Upper lobe of left lung (tissue), 6 donors: ENCODE measurements at regions not wholly inside any gene's neighbourhood (a gene's known extent, or its start where the extent isn't known, plus 50 kb on each side); places are given as distances from the start of the nearest gene placed in this dataset.
A peak's percentile ranks its signal among the peaks of the same experiment; 100 is the strongest.

Source experiments
- ATAC-seq, 2 donors: fragments of 200-7000 bp; cut with Tn5 transposase; one replicate each; pipeline ENCODE4 v1.9.1; 2022; ENCODE audit warnings: mild to moderate bottlenecking in 2 of 2, moderate library complexity in 2 of 2; ENCODE audit not compliant: low FRiP score in 2 of 2
- DNase-seq, 2 donors: peaks; one replicate each; pipeline ENCODE4 v3.0.0-alpha.2; 2019 to 2020
- H3K27ac ChIP-seq, 4 donors: fragments of 200-600 bp; sonication (generic); one replicate each; pipeline ENCODE4 v1.5.1; 2016 to 2019
- H3K27me3 ChIP-seq, 4 donors: fragments of 200-600 bp; sonication (generic); one replicate each; pipeline ENCODE4 v1.5.1; 2017 to 2019
- H3K36me3 ChIP-seq, 4 donors: fragments of 200-600 bp; sonication (generic); one replicate each; pipeline ENCODE4 v1.5.1; 2016 to 2019
- H3K4me1 ChIP-seq, 4 donors: fragments of 200-600 bp; sonication (generic); one replicate each; pipeline ENCODE4 v1.5.1; 2018 to 2019
- H3K4me3 ChIP-seq, 4 donors: fragments of 200-600 bp; sonication (generic); one replicate each; pipeline ENCODE4 v1.5.1; 2017 to 2019; ENCODE audit warnings: mild to moderate bottlenecking in 2 of 4, moderate library complexity in 1 of 4
- H3K9me3 ChIP-seq, 4 donors: fragments of 200-600 bp; sonication (generic); one replicate each; pipeline ENCODE4 v1.5.1; 2018 to 2019
- EP300 ChIP-seq, 4 donors: sonication (generic); formaldehyde crosslinking; IDR thresholded peaks; one replicate each; pipeline ENCODE4 v1.5.1; 2017; ENCODE audit warnings: antibody characterized with exemption in 4 of 4, control low read depth in 2 of 4
- POLR2A ChIP-seq, 4 donors: fragments of 450-650 bp; IDR thresholded peaks; one replicate each; pipeline ENCODE4 v1.5.1; 2016 to 2017; ENCODE audit warnings: antibody characterized with exemption in 4 of 4, mild to moderate bottlenecking in 2 of 4
- POLR2AphosphoS5 ChIP-seq, 2 donors: sonication (generic); formaldehyde crosslinking; IDR thresholded peaks; one replicate each; pipeline ENCODE4 v1.5.1; 2017; ENCODE audit warnings: antibody characterized with exemption in 2 of 2
- WGBS, 2 donors: methylation state at CpG; one replicate each; pipeline ENCODE4 v1.1.5; 2017 to 2018; 5-methylcytosine and 5-hydroxymethylcytosine counted together
- TF ChIP-seq, protein P1 (sequence below), 6 experiments: fragments of 450-650 bp in 4 of 6; fragments of 200-600 bp in 2 of 6; sonication (generic) in 2 of 6; IDR thresholded peaks; one replicate each; pipeline ENCODE4 v1.5.1; 2016 to 2019; ENCODE audit warnings: antibody characterized with exemption in 6 of 6
- donor health status: DM: no; HTN: no; CAD: no; lungs with moderate emphysema.
- donor health status: DM: no; HTN: yes; CAD: no; lungs with severe emphysema.

DNA sequence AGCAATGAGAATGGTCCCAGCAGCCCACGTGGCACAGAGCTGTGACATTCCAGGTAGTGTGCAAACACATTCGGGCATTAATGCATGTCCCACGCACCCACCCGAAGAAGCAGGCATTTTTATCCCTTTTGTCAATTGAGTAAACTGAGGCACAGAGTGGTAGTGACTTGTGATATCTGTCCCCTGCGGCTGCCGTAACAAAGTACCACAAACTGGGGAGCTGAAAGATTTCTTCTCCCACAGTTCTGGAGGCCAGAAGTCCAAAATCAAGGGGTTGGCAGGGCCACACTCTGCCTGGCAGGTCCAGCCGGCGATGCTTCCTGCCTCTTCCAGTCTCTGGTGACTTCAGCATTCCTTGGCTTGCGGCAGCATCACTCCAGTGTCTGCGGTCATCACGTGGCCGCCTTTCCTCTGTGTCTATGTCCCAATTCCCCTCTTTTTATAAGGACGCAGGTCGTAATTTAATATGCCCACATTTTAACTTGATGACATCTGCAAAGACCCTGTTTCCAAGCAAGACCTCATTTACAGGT, 221.9 kb upstream of the GSE1 start:
- H3K36me3 ChIP-seq, result no peaks in the 10 kb centered on the region
- peaks cover 17 to 26% (median 21%) of the 10 kb centered on the region in 4 donors for H3K4me1 ChIP-seq
- H3K4me3 ChIP-seq, result no peak overlapping the region
- ATAC-seq (no peak), DNase-seq (no peak)
- 86 to 87% methylated on average over 14 of the region's 14 CpGs for WGBS, 2 donors
- H3K27me3 ChIP-seq, result no peaks in the 10 kb centered on the region
- TF ChIP-seq, protein P1, sequence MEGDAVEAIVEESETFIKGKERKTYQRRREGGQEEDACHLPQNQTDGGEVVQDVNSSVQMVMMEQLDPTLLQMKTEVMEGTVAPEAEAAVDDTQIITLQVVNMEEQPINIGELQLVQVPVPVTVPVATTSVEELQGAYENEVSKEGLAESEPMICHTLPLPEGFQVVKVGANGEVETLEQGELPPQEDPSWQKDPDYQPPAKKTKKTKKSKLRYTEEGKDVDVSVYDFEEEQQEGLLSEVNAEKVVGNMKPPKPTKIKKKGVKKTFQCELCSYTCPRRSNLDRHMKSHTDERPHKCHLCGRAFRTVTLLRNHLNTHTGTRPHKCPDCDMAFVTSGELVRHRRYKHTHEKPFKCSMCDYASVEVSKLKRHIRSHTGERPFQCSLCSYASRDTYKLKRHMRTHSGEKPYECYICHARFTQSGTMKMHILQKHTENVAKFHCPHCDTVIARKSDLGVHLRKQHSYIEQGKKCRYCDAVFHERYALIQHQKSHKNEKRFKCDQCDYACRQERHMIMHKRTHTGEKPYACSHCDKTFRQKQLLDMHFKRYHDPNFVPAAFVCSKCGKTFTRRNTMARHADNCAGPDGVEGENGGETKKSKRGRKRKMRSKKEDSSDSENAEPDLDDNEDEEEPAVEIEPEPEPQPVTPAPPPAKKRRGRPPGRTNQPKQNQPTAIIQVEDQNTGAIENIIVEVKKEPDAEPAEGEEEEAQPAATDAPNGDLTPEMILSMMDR (IDR thresholded peaks at IDR 0.05), result no peak
- TF ChIP-seq POLR2A (IDR thresholded peaks at IDR 0.05) (no peak), EP300 (IDR thresholded peaks at IDR 0.05) (no peak), POLR2AphosphoS5 (IDR thresholded peaks at IDR 0.05) (no peak)
- no peaks in the 10 kb centered on the region for H3K9me3 ChIP-seq
- H3K27ac ChIP-seq, result no peak overlapping the region

DNA sequence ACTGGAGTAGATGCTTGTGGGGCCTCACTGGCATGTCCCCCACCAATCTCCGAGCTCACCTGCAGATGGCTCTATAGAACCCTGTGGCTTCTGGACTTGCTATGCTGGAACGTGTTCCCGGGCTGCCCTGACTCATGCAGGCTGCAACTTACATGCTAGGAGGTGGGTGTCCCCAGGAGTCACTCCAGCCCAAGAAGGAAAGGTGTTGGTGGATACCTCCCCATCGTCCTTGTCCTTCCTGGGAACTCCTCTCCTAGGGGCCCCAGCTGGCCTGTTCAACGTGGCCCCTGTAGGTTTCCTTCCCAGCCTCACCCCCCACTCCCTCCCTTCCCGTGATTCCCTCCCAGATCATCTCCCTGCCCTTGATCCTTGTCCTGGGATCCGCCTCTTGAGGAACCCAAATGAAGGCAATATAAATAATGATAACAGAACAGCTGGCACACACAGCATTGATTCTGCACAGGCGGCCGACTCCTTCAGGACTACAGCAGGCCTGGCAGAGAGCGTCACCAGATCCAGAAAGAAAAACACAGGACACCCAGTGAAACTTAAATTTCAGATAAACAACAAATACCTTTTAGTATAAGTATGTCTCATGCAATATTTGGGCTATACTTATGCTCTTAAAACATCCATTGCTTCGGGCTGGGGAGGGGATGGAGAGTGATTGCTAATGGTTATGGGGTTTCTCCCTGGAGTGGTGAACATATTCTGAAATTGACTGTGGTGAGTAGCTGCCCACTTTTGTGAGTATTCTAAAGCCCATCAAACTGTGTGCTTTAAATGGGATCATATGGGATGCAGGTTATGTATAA, 221.1 kb upstream of the GSE1 start:
- no peak for ATAC-seq
- no peak overlapping the region for H3K27ac ChIP-seq

DNA sequence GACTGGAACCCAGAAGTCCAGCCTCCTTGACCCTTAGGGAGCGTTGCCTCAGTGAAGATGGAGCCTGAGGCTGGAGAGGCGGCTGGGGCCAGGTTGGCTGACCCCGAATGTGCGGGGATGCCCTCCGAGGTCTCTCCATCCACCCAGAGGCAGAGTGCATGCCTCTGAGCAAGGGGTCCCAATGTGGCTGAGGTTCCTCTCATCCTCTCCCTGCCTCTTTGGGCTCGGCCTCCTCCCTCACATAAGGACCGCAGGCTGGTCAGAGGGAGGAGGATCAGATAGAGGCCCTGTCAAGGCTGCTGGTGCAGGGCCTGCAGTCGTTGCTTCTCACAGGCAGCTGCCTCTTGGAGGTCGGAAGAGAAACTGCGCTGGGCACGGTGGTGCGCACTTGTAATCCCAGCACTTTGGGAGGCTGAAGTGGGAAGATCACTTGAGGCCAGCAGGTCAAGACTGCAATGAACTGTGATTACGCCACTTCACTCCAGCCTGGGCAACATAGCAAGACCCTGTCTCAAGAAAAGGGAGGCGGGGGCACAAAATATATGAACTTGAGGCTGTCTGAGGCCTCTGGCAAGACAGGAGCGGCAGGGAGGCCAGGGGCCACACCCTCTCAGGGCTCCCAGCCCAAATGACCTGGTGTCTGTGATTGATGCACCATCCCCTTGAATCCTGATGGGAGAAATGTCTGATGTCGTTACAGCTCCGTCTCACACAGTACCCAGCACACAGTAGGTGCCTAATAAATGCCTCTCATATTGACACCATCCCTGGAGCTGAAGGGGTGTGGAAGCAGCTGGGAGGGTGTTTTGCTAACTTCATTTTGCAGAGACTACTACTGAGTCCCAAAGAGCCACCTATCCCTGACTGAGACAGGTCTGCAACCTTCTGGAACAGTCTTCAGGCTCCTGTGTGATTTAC, 220.1 kb upstream of the GSE1 start:
- H3K27me3 ChIP-seq, result no peaks in the 10 kb centered on the region
- no peak for ATAC-seq
- H3K27ac ChIP-seq, result no peak overlapping the region
- H3K9me3 ChIP-seq, result no peaks in the 10 kb centered on the region
- 90 to 91% methylated on average over 13 to 17 of the region's 17 CpGs for WGBS, 2 donors
- DNase-seq, result peak in 1 of 2 donors; percentile 44
- no peak overlapping the region for H3K4me3 ChIP-seq
- H3K36me3 ChIP-seq, result no peaks in the 10 kb centered on the region
- H3K4me1 ChIP-seq, result peaks cover 20 to 29% (median 25%) of the 10 kb centered on the region in 4 donors
- TF ChIP-seq POLR2AphosphoS5 (IDR thresholded peaks at IDR 0.05) (no peak), POLR2A (IDR thresholded peaks at IDR 0.05) (no peak), EP300 (IDR thresholded peaks at IDR 0.05) (no peak)
- TF ChIP-seq, protein P1 (IDR thresholded peaks at IDR 0.05), result no peak

More for the DNA sequence above, 221.1 kb upstream of the GSE1 start:
- 84 to 93% methylated on average over 11 of the region's 11 CpGs for WGBS, 2 donors
- Histone ChIP-seq H3K4me3 (no peak overlapping the region), H3K36me3 (no peaks in the 10 kb centered on the region), H3K9me3 (no peaks in the 10 kb centered on the region), H3K4me1 (peaks cover 20 to 29% (median 25%) of the 10 kb centered on the region in 4 donors), H3K27me3 (no peaks in the 10 kb centered on the region)
- DNase-seq, result no peak
- TF ChIP-seq POLR2AphosphoS5 (IDR thresholded peaks at IDR 0.05) (no peak), POLR2A (IDR thresholded peaks at IDR 0.05) (no peak), EP300 (IDR thresholded peaks at IDR 0.05) (no peak)
- TF ChIP-seq, protein P1 (IDR thresholded peaks at IDR 0.05), result no peak

DNA sequence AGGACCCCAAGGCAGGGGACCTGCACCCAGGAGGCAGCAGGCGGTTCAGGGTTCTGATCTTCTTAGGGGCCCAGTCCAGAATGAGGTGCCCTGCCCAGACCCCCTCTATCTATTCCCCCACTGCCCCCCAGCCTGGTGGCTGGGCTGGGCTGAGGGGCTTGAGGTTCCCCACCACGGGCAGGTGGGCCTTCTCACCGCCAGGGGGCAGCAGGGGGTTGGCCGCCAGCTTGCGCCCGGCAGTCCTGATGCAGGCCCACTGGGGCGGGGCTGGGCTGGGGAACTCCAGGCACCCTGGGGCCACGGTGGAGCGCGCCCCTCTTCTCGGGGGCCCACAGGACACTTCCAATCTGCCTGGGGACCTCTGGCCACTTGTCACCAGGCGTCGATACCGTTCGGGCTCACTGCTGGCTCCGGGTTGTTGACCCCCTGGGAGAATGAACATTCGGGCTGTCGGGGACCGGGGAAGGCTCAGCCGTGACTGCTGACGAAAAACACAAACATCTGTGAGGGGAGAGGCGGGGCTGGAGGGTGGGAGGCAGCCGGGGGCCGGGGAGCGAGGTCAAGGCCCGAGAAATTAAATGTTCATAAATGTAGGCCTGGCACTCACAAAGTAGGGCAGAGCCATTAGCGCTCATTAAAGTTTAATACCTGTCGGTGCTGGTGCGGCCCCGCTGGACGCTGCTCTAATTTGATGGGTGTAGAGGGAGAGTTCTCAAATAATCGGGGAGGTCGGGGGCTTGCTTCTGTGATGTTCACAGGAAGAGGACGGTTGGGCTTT, 219.3 kb upstream of the GSE1 start:
- H3K27me3 ChIP-seq, result no peaks in the 10 kb centered on the region
- no peak overlapping the region for H3K27ac ChIP-seq
- H3K36me3 ChIP-seq, result no peaks in the 10 kb centered on the region
- H3K9me3 ChIP-seq, result no peaks in the 10 kb centered on the region
- WGBS, 2 donors, result 73 to 80% methylated on average over 20 to 28 of the region's 34 CpGs
- no peak overlapping the region for H3K4me3 ChIP-seq
- ATAC-seq (peak in 1 of 2 donors; percentile 50), DNase-seq (peak; percentile 50 to 92)
- peaks cover 20 to 29% (median 25%) of the 10 kb centered on the region in 4 donors for H3K4me1 ChIP-seq
- TF ChIP-seq POLR2A (IDR thresholded peaks at IDR 0.05) (no peak), EP300 (IDR thresholded peaks at IDR 0.05) (no peak), POLR2AphosphoS5 (IDR thresholded peaks at IDR 0.05) (no peak)
- TF ChIP-seq, protein P1 (IDR thresholded peaks at IDR 0.05), result peak; percentile 72 to 92 (median 84)
